Neural cell (in vitro differentiated cells): ENCODE measurements at regions not wholly inside any gene's neighbourhood (a gene's known extent, or its start where the extent isn't known, plus 50 kb on each side); places are given as distances from the start of the nearest gene placed in this dataset.
"Not testable (repeated sequence)": the region's sequence is repeated elsewhere in the genome, so short reads cannot be mapped to it uniquely, and the experiment has no call there.

ENCODE experiments used
- EP300 ChIP-seq: fragments of 450-650 bp; conservative IDR thresholded peaks from 2 replicates; pipeline ENCODE4 v1.6.1; 2014; ENCODE audit warnings: antibody characterized with exemption, mild to moderate bottlenecking, moderate library complexity; ENCODE audit not compliant: poor library complexity, severe bottlenecking
- EZH2 ChIP-seq: fragments of 200-600, 300-800 bp; shearing (Covaris generic), sonication (generic); IDR thresholded peaks from 2 replicates; pipeline ENCODE4 v1.6.1; 2014; ENCODE audit warnings: antibody characterized with exemption, low read length, borderline replicate concordance, mild to moderate bottlenecking; ENCODE audit not compliant: insufficient read depth, poor library complexity, severe bottlenecking
- POLR2AphosphoS5 ChIP-seq: IDR thresholded peaks from 2 replicates; pipeline ENCODE4 v1.6.1; 2012
- RAD21 ChIP-seq: fragments of 450-650 bp; conservative IDR thresholded peaks from 2 replicates; pipeline ENCODE4 v1.6.1; 2014; ENCODE audit warnings: antibody characterized with exemption, mild to moderate bottlenecking, moderate library complexity
- SMC3 ChIP-seq: fragments of 450-650 bp; conservative IDR thresholded peaks from 2 replicates; pipeline ENCODE4 v1.6.1; 2014; ENCODE audit warnings: antibody characterized with exemption, mild to moderate bottlenecking, moderate library complexity; ENCODE audit not compliant: poor library complexity
- TF ChIP-seq, protein P1 (sequence below): fragments of 450-650 bp; IDR thresholded peaks from 2 replicates; pipeline ENCODE4 v1.5.1; 2014; ENCODE audit warnings: antibody characterized with exemption, mild to moderate bottlenecking, moderate library complexity; ENCODE audit not compliant: poor library complexity, severe bottlenecking
- TF ChIP-seq, protein P2 (sequence below): IDR thresholded peaks from 2 replicates; pipeline ENCODE4 v1.6.1; 2012; ENCODE audit warnings: borderline replicate concordance

DNA sequence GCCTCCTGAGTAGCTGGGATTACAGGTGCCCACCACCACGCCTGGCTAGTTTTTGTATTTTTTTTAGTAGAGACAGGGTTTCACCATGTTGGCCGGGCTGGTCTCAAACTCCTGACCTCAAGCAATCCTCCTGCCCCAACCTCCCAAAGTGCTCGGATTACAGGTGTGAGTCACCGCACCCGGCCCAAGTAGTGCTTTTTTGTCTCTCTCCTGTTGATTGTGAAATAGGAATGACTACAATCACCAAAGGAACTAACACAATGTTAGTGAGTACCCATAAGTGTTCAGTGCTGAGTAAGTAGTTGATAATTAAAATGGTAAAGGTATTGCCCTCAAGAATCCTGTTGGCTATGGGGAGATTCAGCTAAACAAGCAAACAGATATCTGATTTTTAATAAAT is 294.1 kb upstream of the LYZL1 start:
- TF ChIP-seq, protein P1, sequence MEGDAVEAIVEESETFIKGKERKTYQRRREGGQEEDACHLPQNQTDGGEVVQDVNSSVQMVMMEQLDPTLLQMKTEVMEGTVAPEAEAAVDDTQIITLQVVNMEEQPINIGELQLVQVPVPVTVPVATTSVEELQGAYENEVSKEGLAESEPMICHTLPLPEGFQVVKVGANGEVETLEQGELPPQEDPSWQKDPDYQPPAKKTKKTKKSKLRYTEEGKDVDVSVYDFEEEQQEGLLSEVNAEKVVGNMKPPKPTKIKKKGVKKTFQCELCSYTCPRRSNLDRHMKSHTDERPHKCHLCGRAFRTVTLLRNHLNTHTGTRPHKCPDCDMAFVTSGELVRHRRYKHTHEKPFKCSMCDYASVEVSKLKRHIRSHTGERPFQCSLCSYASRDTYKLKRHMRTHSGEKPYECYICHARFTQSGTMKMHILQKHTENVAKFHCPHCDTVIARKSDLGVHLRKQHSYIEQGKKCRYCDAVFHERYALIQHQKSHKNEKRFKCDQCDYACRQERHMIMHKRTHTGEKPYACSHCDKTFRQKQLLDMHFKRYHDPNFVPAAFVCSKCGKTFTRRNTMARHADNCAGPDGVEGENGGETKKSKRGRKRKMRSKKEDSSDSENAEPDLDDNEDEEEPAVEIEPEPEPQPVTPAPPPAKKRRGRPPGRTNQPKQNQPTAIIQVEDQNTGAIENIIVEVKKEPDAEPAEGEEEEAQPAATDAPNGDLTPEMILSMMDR, result not testable (repeated sequence)
- not testable (repeated sequence) for TF ChIP-seq SMC3, EZH2, POLR2AphosphoS5, EP300, RAD21
- TF ChIP-seq, protein P2, sequence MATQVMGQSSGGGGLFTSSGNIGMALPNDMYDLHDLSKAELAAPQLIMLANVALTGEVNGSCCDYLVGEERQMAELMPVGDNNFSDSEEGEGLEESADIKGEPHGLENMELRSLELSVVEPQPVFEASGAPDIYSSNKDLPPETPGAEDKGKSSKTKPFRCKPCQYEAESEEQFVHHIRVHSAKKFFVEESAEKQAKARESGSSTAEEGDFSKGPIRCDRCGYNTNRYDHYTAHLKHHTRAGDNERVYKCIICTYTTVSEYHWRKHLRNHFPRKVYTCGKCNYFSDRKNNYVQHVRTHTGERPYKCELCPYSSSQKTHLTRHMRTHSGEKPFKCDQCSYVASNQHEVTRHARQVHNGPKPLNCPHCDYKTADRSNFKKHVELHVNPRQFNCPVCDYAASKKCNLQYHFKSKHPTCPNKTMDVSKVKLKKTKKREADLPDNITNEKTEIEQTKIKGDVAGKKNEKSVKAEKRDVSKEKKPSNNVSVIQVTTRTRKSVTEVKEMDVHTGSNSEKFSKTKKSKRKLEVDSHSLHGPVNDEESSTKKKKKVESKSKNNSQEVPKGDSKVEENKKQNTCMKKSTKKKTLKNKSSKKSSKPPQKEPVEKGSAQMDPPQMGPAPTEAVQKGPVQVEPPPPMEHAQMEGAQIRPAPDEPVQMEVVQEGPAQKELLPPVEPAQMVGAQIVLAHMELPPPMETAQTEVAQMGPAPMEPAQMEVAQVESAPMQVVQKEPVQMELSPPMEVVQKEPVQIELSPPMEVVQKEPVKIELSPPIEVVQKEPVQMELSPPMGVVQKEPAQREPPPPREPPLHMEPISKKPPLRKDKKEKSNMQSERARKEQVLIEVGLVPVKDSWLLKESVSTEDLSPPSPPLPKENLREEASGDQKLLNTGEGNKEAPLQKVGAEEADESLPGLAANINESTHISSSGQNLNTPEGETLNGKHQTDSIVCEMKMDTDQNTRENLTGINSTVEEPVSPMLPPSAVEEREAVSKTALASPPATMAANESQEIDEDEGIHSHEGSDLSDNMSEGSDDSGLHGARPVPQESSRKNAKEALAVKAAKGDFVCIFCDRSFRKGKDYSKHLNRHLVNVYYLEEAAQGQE, result not testable (repeated sequence)
